Activated CD4-positive, alpha-beta T cell treated with anti-CD3 and anti-CD28 coated beads for 36 hours (primary cell): ENCODE measurements at regions not wholly inside any gene's neighbourhood (a gene's known extent, or its start where the extent isn't known, plus 50 kb on each side); places are given as distances from the start of the nearest gene placed in this dataset.

ENCODE experiments used
- ATAC-seq: fragments of 200-7000 bp; cut with Tn5 transposase; one replicate; pipeline ENCODE4 v1.10.0; 2021; ENCODE audit warnings: mild to moderate bottlenecking, moderate library complexity
- CTCF ChIA-PET: fragments of 350-600 bp; sonication (Branson Sonifier 250); formaldehyde crosslinking; loops from one replicate; lab custom pipeline; 2021; ENCODE audit warnings: antibody characterized with exemption; lab: Charles Lee
- POLR2A ChIA-PET: fragments of 350-600 bp; sonication (Branson Sonifier 250); formaldehyde crosslinking; loops from one replicate; lab custom pipeline; 2021; ENCODE audit warnings: antibody characterized with exemption, inconsistent platforms; lab: Charles Lee
- DNase-seq: peaks from one replicate; pipeline ENCODE4 v3.0.0-alpha.2; 2020
- H3K27ac Mint-ChIP-seq: one replicate; pipeline ENCODE4 v1.8.0; 2021; ENCODE audit warnings: mixed read lengths
- H3K27me3 Mint-ChIP-seq: one replicate; pipeline ENCODE4 v1.8.0; 2021; ENCODE audit warnings: mixed read lengths
- H3K36me3 Mint-ChIP-seq: one replicate; pipeline ENCODE4 v1.8.0; 2021; ENCODE audit warnings: low read depth, mixed read lengths
- H3K4me1 Mint-ChIP-seq: one replicate; pipeline ENCODE4 v1.8.0; 2021; ENCODE audit warnings: mixed read lengths
- H3K4me3 Mint-ChIP-seq: one replicate; pipeline ENCODE4 v1.8.0; 2021; ENCODE audit warnings: mild to moderate bottlenecking, moderate library complexity, mixed read lengths
- H3K9me3 Mint-ChIP-seq: one replicate; pipeline ENCODE4 v1.8.0; 2021; ENCODE audit warnings: low read depth, mixed read lengths
- intact Hi-C, 2 experiments: fragments of 100-400 bp; cut with DNase I in 1 of 2; cut with micrococcal nuclease in 1 of 2; formaldehyde crosslinking; loops; one replicate each; pipeline versions ENCODE4 v1.14.2 to v1.15.1; 2022 to 2024; cut with DNase I, micrococcal nuclease

- CTCF ChIA-PET: no interaction called here
- no peak for ATAC-seq
- intact Hi-C loops: no loop called here
- DNase-seq: no peak
- POLR2A ChIA-PET: no interaction called here
- Mint-ChIP-seq H3K4me1 (no peaks in the 10 kb centered on the region), H3K4me3 (no peak overlapping the region), H3K9me3 (no peaks in the 10 kb centered on the region), H3K36me3 (no peaks in the 10 kb centered on the region), H3K27me3 (peaks cover 12% of the 10 kb centered on the region), H3K27ac (no peak overlapping the region)
These were observed 56.5 kb downstream of the IRX6 start for GRCh38 chr16:55380485-55380884.

DNA sequence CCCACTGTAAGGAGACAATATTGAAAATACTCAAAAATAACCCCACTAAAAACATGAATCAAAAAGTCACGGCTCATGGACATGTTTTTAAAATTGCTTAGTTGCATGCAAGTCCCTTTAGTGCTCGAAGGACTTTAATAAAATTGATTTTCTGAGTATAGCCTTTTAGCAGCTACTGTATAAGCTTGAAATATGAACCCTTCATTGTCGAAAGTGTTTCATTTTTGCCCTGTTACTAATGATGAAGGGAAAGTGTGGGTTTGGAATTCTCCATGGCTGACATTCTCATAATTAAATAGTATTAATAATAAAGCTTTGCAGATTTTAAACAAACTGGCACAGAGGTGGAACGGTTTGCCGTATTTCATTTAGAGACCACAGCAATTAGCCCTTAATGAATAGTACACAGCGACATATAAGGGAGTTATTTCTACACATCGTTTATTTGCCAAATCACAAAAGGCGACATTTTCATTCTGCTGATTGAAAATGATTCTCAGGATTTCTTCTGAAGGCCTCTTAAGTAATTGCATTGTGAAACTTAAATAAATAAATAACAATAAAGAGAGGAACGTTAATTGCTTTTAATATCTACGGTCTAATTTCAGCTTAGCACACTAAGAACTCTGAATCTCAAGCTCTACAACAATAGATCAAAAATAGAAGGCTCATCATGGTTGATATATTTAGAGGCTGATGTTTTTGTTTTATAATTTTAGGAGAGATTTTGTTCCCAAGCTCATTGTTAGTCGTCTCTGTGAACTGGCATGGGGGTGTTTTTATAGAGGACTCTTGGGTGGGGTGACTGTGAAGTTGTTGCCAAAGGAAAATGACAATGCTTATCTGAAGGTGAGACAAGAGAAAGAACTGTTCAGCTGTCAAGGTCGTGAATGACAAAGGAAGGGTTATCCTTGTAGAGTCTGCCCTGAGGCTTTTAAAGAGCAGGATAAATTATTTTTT lies 60.6 kb downstream of the IRX6 start:
- peaks cover 14% of the 10 kb centered on the region for H3K27me3 Mint-ChIP-seq
- CTCF ChIA-PET: no interaction called here
- POLR2A ChIA-PET: no interaction called here

GRCh38 chr16:55385359-55385758 lies 61.4 kb downstream of the IRX6 start:
- POLR2A ChIA-PET: no interaction called here
- peaks cover 12% of the 10 kb centered on the region for H3K27me3 Mint-ChIP-seq
- CTCF ChIA-PET: interaction anchor here (0.6 kb wide), 1 partner anchor 475 kb away, joined by 3 read pairs; no protein-coding TSS in a partner anchor
- no peaks in the 10 kb centered on the region for H3K9me3 Mint-ChIP-seq
- DNase-seq (no peak), ATAC-seq (no peak)
- no peaks in the 10 kb centered on the region for H3K4me1 Mint-ChIP-seq
- intact Hi-C loops: no loop called here
- H3K36me3 Mint-ChIP-seq: no peaks in the 10 kb centered on the region
- H3K4me3 Mint-ChIP-seq: no peak overlapping the region
- H3K27ac Mint-ChIP-seq: no peak overlapping the region

More for the DNA sequence above, 60.6 kb downstream of the IRX6 start:
- Mint-ChIP-seq H3K4me1 (no peaks in the 10 kb centered on the region), H3K27ac (no peak overlapping the region), H3K36me3 (no peaks in the 10 kb centered on the region), H3K4me3 (no peak overlapping the region), H3K9me3 (no peaks in the 10 kb centered on the region)
- ATAC-seq (no peak), DNase-seq (no peak)
- intact Hi-C loops: no loop called here

DNA sequence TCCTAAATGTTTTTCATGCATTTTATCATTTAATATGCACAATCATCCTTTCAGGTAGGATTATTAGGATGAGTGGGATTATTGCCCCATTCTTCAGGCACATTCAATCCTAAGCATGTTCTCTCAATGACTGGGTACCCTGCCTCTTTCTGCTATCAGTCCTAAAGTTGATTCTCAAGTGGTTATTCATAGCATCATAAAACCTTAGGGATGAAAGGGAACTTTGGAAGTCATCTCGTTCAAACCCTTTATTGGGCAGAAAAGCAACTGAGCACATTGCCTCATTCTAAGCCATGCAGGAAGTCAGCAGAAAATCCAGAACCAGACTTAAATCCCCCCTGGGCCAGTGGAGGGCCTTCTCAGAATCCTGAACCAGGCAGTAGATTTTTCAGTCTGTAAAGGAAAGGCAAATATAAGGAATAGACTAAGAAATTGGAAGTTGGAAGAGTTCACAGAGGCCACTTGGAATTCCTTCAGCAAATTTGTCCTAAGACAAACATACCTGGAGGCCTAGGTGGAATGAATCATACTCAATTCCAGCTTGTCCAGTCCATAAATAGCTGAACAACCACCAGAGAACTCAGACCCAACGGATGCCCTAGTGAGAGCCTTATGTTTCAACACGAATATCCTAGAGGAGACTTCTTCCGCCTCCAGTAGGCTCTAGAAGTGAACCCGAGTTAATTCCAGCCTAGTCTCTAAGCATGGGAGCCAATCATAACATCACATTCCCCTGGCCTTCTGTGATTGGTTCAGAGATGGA lies 62.7 kb downstream of the IRX6 start:
- no peak for ATAC-seq
- Mint-ChIP-seq H3K36me3 (no peaks in the 10 kb centered on the region), H3K27me3 (peaks cover 9% of the 10 kb centered on the region), H3K27ac (no peak overlapping the region), H3K4me3 (no peak overlapping the region), H3K4me1 (no peaks in the 10 kb centered on the region), H3K9me3 (no peaks in the 10 kb centered on the region)
- ChIA-PET CTCF (no interaction called here), POLR2A (no interaction called here)
- intact Hi-C loops: no loop called here
- DNase-seq: no peak

GRCh38 chr16:55388131-55388862 lies 64.3 kb downstream of the IRX6 start:
- no peaks in the 10 kb centered on the region for H3K9me3 Mint-ChIP-seq
- peaks cover 12% of the 10 kb centered on the region for H3K27me3 Mint-ChIP-seq
- ChIA-PET POLR2A (no interaction called here), CTCF (interaction anchor here (0.6 kb wide), 1 partner anchor 74 kb away, joined by 3 read pairs; no protein-coding TSS in a partner anchor)
- intact Hi-C loops: no loop called here
- no peaks in the 10 kb centered on the region for H3K36me3 Mint-ChIP-seq
- DNase-seq (no peak), ATAC-seq (no peak)
- no peak overlapping the region for H3K27ac Mint-ChIP-seq
- H3K4me3 Mint-ChIP-seq: no peak overlapping the region
- H3K4me1 Mint-ChIP-seq: no peaks in the 10 kb centered on the region

GRCh38 chr16:55389426-55390073 lies 65.5 kb downstream of the IRX6 start:
- H3K4me3 Mint-ChIP-seq: no peak overlapping the region
- H3K27me3 Mint-ChIP-seq: peaks cover 12% of the 10 kb centered on the region
- no peak for ATAC-seq
- no peaks in the 10 kb centered on the region for H3K9me3 Mint-ChIP-seq
- H3K4me1 Mint-ChIP-seq: no peaks in the 10 kb centered on the region
- intact Hi-C loops: no loop called here
- H3K27ac Mint-ChIP-seq: no peak overlapping the region
- ChIA-PET POLR2A (no interaction called here), CTCF (no interaction called here)
- no peak for DNase-seq
- H3K36me3 Mint-ChIP-seq: no peaks in the 10 kb centered on the region

DNA sequence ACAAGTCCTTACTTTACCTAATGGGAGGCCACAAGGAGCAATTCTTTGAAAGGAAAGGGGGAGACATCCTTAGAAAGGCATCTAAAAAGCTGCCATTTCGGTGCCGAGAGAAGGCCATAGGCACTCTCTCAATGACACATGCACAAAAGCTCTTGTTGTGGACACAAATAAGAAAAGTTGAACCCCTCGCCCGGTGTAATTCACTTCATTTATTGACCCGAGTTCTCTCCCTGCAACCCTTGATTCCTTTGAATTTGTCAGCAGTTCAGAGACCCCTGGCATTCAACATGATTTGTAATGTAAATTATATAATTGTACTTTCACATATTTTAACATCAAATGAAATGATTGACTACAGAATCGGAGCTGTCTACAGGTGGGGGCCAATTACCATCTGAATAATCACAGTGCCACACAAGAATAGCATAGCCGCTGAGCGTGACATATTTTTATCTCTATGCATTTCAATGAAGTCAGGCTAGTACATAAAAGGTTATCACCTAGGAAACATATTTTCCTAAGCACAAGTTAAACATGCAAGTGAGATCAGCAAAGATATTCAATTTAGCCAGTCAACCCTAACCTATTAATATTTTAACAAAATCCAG lies 66.7 kb downstream of the IRX6 start:
- intact Hi-C loops: no loop called here
- Mint-ChIP-seq H3K4me1 (no peaks in the 10 kb centered on the region), H3K9me3 (no peaks in the 10 kb centered on the region), H3K27ac (no peak overlapping the region), H3K4me3 (no peak overlapping the region), H3K36me3 (no peaks in the 10 kb centered on the region), H3K27me3 (peaks cover 7% of the 10 kb centered on the region)
- DNase-seq: no peak
- no peak for ATAC-seq
- ChIA-PET POLR2A (no interaction called here), CTCF (no interaction called here)

GRCh38 chr16:55391760-55392375 lies 67.9 kb downstream of the IRX6 start:
- ChIA-PET CTCF (no interaction called here), POLR2A (no interaction called here)
- no peak overlapping the region for H3K27ac Mint-ChIP-seq
- no peaks in the 10 kb centered on the region for H3K9me3 Mint-ChIP-seq
- H3K36me3 Mint-ChIP-seq: no peaks in the 10 kb centered on the region
- no peak for DNase-seq
- intact Hi-C loops: no loop called here
- H3K4me3 Mint-ChIP-seq: no peak overlapping the region
- H3K4me1 Mint-ChIP-seq: no peaks in the 10 kb centered on the region
- peaks cover 9% of the 10 kb centered on the region for H3K27me3 Mint-ChIP-seq
- no peak for ATAC-seq

- Mint-ChIP-seq H3K4me1 (no peaks in the 10 kb centered on the region), H3K27ac (no peak overlapping the region), H3K4me3 (no peak overlapping the region), H3K9me3 (no peaks in the 10 kb centered on the region), H3K36me3 (no peaks in the 10 kb centered on the region), H3K27me3 (peaks cover 9% of the 10 kb centered on the region)
- CTCF ChIA-PET: no interaction called here
- no peak for DNase-seq
- no peak for ATAC-seq
- POLR2A ChIA-PET: no interaction called here
- intact Hi-C loops: no loop called here
These were observed 68.7 kb downstream of the IRX6 start for GRCh38 chr16:55392701-55393100.

DNA sequence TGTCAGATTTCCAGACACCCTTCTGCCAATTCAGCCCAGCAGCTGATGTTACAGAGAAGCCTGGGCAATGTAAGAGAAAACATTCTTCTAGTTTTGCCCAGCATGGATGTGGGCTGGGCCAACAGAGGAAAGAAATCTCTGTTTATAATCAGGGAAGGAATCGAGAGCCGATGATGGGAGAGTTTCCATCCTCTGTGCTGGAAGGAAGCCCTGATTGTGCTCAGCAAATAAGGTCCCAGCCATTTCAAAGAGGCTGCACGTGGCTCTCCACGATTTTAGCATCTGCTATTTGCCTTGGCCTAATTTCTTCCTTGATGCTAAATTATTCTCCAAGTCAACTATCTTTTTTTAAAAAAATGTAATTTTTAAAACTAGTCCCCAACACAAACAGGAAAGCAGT lies 70.0 kb downstream of the IRX6 start:
- Mint-ChIP-seq H3K27me3 (peaks cover 11% of the 10 kb centered on the region), H3K27ac (no peak overlapping the region), H3K36me3 (no peaks in the 10 kb centered on the region), H3K9me3 (no peaks in the 10 kb centered on the region), H3K4me3 (no peak overlapping the region), H3K4me1 (no peaks in the 10 kb centered on the region)
- DNase-seq: no peak
- CTCF ChIA-PET: no interaction called here
- POLR2A ChIA-PET: no interaction called here
- ATAC-seq: no peak
- intact Hi-C loops: no loop called here
